ENCODE measurements at regions not wholly inside any gene's neighbourhood (a gene's known extent, or its start where the extent isn't known, plus 50 kb on each side); places are given as distances from the start of the nearest gene placed in this dataset.

DNA sequence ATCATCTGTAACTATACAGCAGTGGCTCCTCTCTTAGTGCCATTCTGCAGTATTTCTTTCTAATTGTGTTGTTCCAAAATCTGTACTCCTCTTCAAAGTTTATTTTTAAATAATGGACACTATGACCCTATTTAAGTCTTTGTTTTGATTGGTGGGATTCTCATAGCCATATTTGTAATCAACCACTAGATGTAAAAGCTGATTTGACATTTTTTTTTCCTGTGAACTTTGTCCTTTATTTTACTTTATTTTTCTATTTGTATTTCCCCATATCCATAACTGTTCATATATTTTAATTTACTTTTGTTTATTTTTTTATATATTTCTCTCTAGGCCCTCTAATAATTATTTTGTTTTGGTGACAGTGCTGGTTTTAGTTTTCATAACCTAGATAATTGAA, 544.4 kb downstream of the KCNJ2 start:
- Histone ChIP-seq H3K9ac (ENCODE audit: low read length) (no peak overlapping the region), H3K4me2 (ENCODE audit: low read depth, low read length, poor library complexity, severe bottlenecking) (no peak overlapping the region), H3K27ac (ENCODE audit: low read depth, low read length) (no peak overlapping the region), H3K9me3 (ENCODE audit: insufficient read depth, low read length) (no peaks in the 10 kb centered on the region), H3K79me2 (ENCODE audit: insufficient read depth, low read length) (no peaks in the 10 kb centered on the region), H3K36me3 (ENCODE audit: low read length) (no peaks in the 10 kb centered on the region), H3K27me3 (ENCODE audit: low read length) (no peaks in the 10 kb centered on the region), H3K9me2 (replicated peaks; ENCODE audit: insufficient read depth, low read length) (no peaks in the 10 kb centered on the region), H3K4me3 (ENCODE audit: insufficient read depth, low read length, poor library complexity, severe bottlenecking) (no peak overlapping the region), H4K20me1 (ENCODE audit: low read depth, low read length) (no peaks in the 10 kb centered on the region), H3F3A (ENCODE audit: insufficient read depth) (no peaks in the 10 kb centered on the region), H2AFZ (ENCODE audit: low read depth, low read length, severe bottlenecking) (no peak overlapping the region)
- no peak for TF ChIP-seq EZH2phosphoT487 (conservative IDR thresholded peaks at IDR 0.05; ENCODE audit: low read length)
- TF ChIP-seq, protein P1, sequence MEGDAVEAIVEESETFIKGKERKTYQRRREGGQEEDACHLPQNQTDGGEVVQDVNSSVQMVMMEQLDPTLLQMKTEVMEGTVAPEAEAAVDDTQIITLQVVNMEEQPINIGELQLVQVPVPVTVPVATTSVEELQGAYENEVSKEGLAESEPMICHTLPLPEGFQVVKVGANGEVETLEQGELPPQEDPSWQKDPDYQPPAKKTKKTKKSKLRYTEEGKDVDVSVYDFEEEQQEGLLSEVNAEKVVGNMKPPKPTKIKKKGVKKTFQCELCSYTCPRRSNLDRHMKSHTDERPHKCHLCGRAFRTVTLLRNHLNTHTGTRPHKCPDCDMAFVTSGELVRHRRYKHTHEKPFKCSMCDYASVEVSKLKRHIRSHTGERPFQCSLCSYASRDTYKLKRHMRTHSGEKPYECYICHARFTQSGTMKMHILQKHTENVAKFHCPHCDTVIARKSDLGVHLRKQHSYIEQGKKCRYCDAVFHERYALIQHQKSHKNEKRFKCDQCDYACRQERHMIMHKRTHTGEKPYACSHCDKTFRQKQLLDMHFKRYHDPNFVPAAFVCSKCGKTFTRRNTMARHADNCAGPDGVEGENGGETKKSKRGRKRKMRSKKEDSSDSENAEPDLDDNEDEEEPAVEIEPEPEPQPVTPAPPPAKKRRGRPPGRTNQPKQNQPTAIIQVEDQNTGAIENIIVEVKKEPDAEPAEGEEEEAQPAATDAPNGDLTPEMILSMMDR (IDR thresholded peaks at IDR 0.05; ENCODE audit: insufficient read depth, low read length, poor library complexity, severe bottlenecking) = no peak

DNA sequence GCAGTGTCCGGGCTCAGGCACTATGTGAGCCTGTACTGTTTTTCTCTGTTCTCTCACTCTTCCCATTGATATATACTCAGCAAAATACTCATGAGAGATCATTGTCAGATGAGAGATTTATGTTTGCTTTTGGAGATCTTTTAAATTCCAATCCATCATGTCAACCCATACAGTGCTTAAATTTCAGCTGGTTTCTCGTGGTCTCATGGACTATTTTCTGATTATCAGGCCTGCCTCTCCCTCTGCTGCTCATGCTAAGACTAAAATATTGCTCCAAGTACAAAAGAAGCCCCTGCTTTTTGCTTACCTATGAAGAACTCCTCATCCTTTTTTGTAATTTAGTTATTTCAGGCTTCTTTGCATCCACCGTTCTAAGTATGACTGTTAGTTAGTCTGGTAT, 547.2 kb downstream of the KCNJ2 start:
- Histone ChIP-seq H3K27me3 (ENCODE audit: low read length) (no peaks in the 10 kb centered on the region), H3K9me2 (replicated peaks; ENCODE audit: insufficient read depth, low read length) (no peaks in the 10 kb centered on the region), H4K20me1 (ENCODE audit: low read depth, low read length) (no peaks in the 10 kb centered on the region), H3K4me2 (ENCODE audit: low read depth, low read length, poor library complexity, severe bottlenecking) (no peak overlapping the region), H3K36me3 (ENCODE audit: low read length) (no peaks in the 10 kb centered on the region), H2AFZ (ENCODE audit: low read depth, low read length, severe bottlenecking) (no peak overlapping the region), H3K79me2 (ENCODE audit: insufficient read depth, low read length) (no peaks in the 10 kb centered on the region), H3F3A (ENCODE audit: insufficient read depth) (no peaks in the 10 kb centered on the region), H3K4me3 (ENCODE audit: insufficient read depth, low read length, poor library complexity, severe bottlenecking) (no peak overlapping the region), H3K9me3 (ENCODE audit: insufficient read depth, low read length) (no peaks in the 10 kb centered on the region), H3K27ac (ENCODE audit: low read depth, low read length) (no peak overlapping the region), H3K9ac (ENCODE audit: low read length) (no peak overlapping the region)
- no peak for TF ChIP-seq EZH2phosphoT487 (conservative IDR thresholded peaks at IDR 0.05; ENCODE audit: low read length)
- TF ChIP-seq, protein P1 (IDR thresholded peaks at IDR 0.05; ENCODE audit: insufficient read depth, low read length, poor library complexity, severe bottlenecking) = no peak

DNA sequence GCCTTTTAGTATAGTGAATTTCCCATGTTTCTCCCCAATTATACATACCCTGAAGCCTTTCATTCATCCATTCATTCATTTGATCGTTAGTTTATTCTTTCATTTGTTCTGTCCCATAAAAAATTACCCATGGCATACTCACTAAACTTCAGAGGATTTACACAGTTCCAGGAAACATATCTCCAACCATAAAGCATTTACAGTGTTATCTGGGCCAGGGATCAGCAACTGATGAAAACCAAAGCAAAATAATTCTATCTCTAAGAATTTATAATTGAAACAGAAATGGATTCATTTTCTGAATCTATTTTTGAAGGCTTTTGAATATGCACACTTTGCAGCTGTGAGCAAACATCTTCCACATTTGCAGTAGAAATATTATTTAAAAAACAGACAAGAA, 547.7 kb downstream of the KCNJ2 start:
- Histone ChIP-seq H3F3A (ENCODE audit: insufficient read depth) (no peaks in the 10 kb centered on the region), H3K4me3 (ENCODE audit: insufficient read depth, low read length, poor library complexity, severe bottlenecking) (no peak overlapping the region), H3K27ac (ENCODE audit: low read depth, low read length) (no peak overlapping the region), H3K4me2 (ENCODE audit: low read depth, low read length, poor library complexity, severe bottlenecking) (no peak overlapping the region), H3K9me3 (ENCODE audit: insufficient read depth, low read length) (no peaks in the 10 kb centered on the region), H3K27me3 (ENCODE audit: low read length) (no peaks in the 10 kb centered on the region), H2AFZ (ENCODE audit: low read depth, low read length, severe bottlenecking) (no peak overlapping the region), H4K20me1 (ENCODE audit: low read depth, low read length) (no peaks in the 10 kb centered on the region), H3K9ac (ENCODE audit: low read length) (no peak overlapping the region), H3K79me2 (ENCODE audit: insufficient read depth, low read length) (no peaks in the 10 kb centered on the region), H3K36me3 (ENCODE audit: low read length) (no peaks in the 10 kb centered on the region), H3K9me2 (replicated peaks; ENCODE audit: insufficient read depth, low read length) (no peaks in the 10 kb centered on the region)
- TF ChIP-seq, protein P1 (IDR thresholded peaks at IDR 0.05; ENCODE audit: insufficient read depth, low read length, poor library complexity, severe bottlenecking) = no peak
- TF ChIP-seq EZH2phosphoT487 (conservative IDR thresholded peaks at IDR 0.05; ENCODE audit: low read length) = no peak
